Large intestine (tissue), 3 donors: ENCODE measurements at regions not wholly inside any gene's neighbourhood (a gene's known extent, or its start where the extent isn't known, plus 50 kb on each side); places are given as distances from the start of the nearest gene placed in this dataset.
"Not testable (repeated sequence)": the region's sequence is repeated elsewhere in the genome, so short reads cannot be mapped to it uniquely, and the experiment has no call there.

Experiments used
- DNase-seq, 2 donors: peaks; one replicate each; pipeline versions ENCODE4 v3.0.0 to v3.0.0-alpha.2; 2013
- H3K27ac ChIP-seq: one replicate; pipeline ENCODE4 v1.5.1; 2013; ENCODE audit warnings: low read length
- H3K27me3 ChIP-seq: 2 replicates; pipeline ENCODE4 v1.6.1; 2013; ENCODE audit warnings: low read length; ENCODE audit not compliant: control insufficient read depth, insufficient read depth
- H3K36me3 ChIP-seq: 2 replicates; pipeline ENCODE4 v1.6.1; 2013; ENCODE audit warnings: low read length; ENCODE audit not compliant: control insufficient read depth, insufficient read depth
- H3K4me1 ChIP-seq: one replicate; pipeline ENCODE4 v1.6.1; 2013; ENCODE audit warnings: low read length; ENCODE audit not compliant: control insufficient read depth, insufficient read depth
- H3K4me3 ChIP-seq: one replicate; pipeline ENCODE4 v1.5.1; 2013; ENCODE audit warnings: low read length
- H3K9me3 ChIP-seq: one replicate; pipeline ENCODE4 v1.6.1; 2013; ENCODE audit warnings: mild to moderate bottlenecking, low read depth, low read length, moderate library complexity; ENCODE audit not compliant: control insufficient read depth
- WGBS: methylation state at CpG from one replicate; pipeline ENCODE4 v1.1.5; 2013; ENCODE audit warnings: low lambda C conversion rate; ENCODE audit not compliant: insufficient coverage; 5-methylcytosine and 5-hydroxymethylcytosine counted together

DNA sequence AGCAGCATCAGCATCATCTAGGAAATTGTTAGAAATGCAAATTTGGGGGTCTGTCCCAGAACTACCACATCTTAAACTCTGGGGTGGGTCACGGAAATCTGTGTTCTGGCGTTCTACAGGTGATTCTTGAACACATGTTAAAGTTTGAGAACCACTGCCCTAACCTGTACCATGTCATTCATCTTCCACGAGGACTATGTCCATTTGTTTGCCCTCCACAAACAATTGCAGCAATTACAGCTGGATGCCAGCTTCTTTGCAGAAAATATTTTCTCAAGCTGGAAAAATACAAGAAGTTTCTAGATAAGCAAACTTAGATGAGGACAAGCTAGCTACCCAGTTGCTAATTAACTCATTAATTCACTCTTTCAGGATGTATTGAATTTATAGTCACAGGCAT lies 54.1 kb downstream of the MAFB start:
- no peak for DNase-seq
- Histone ChIP-seq H3K27me3 (no peaks in the 10 kb centered on the region), H3K4me3 (no peak overlapping the region), H3K9me3 (no peaks in the 10 kb centered on the region), H3K27ac (no peak overlapping the region), H3K36me3 (no peaks in the 10 kb centered on the region), H3K4me1 (no peaks in the 10 kb centered on the region)
- 80% methylated on average over 1 of the region's 3 CpGs for WGBS

GRCh38 chr20:40633123-40633850 lies 55.7 kb downstream of the MAFB start:
- Histone ChIP-seq H3K36me3 (no peaks in the 10 kb centered on the region), H3K27me3 (peaks cover 3% of the 10 kb centered on the region), H3K9me3 (no peaks in the 10 kb centered on the region), H3K4me3 (no peak overlapping the region), H3K27ac (no peak overlapping the region), H3K4me1 (no peaks in the 10 kb centered on the region)
- no CpG with 5 or more reads among the region's 5 CpGs for WGBS
- no peak for DNase-seq

DNA sequence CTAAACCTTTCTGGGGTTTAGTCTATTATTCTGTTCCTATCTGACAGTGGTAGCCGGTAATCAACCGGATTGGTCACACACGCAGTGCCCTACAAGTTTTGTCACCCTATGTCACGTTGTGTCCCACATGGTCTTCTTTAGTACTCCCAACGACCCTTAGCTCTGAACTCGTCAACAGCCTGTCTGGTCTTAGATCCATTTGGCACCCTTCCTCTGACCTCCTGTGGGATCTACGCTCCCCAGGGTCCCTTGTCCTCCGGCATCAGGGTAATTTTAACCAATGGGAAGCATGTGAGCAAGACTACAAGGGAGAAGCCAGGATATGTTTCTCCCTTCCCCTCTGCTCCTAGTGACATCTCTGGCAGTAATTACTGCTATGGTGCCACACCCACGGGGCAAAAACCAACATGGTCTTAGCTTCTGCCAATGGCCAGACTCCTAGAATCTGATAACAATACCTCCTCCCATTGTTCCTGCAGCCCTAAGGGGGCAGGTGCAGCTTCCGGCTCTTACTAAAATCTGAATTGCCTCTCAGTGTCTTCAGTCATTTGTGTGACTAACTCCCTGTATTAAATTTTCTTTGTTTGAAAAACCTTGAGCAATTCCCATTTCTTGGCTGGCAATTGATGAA lies 56.6 kb downstream of the MAFB start:
- no CpG with 5 or more reads among the region's 10 CpGs for WGBS
- Histone ChIP-seq H3K4me3 (no peak overlapping the region), H3K36me3 (no peaks in the 10 kb centered on the region), H3K27me3 (peaks cover 3% of the 10 kb centered on the region), H3K27ac (no peak overlapping the region), H3K9me3 (no peaks in the 10 kb centered on the region), H3K4me1 (no peaks in the 10 kb centered on the region)
- DNase-seq = no peak

- no CpG with 5 or more reads among the region's 10 CpGs for WGBS
- no peaks in the 10 kb centered on the region for H3K4me1 ChIP-seq
- H3K4me3 ChIP-seq = no peak overlapping the region
These were observed 57.9 kb downstream of the MAFB start for GRCh38 chr20:40631119-40631631.

GRCh38 chr20:40630713-40631112 lies 58.3 kb downstream of the MAFB start:
- no peak overlapping the region for H3K4me3 ChIP-seq
- no peak overlapping the region for H3K27ac ChIP-seq
- no peaks in the 10 kb centered on the region for H3K36me3 ChIP-seq
- no peaks in the 10 kb centered on the region for H3K9me3 ChIP-seq
- H3K27me3 ChIP-seq = peaks cover 3% of the 10 kb centered on the region
- no CpG with 5 or more reads among the region's 3 CpGs for WGBS
- DNase-seq = no peak
- H3K4me1 ChIP-seq = no peaks in the 10 kb centered on the region

More at GRCh38 chr20:40631119-40631631, 57.9 kb downstream of the MAFB start:
- Histone ChIP-seq H3K27ac (no peak overlapping the region), H3K27me3 (peaks cover 3% of the 10 kb centered on the region), H3K36me3 (no peaks in the 10 kb centered on the region), H3K9me3 (no peaks in the 10 kb centered on the region)
- DNase-seq = no peak

GRCh38 chr20:40630099-40630498 lies 58.9 kb downstream of the MAFB start:
- no peak for DNase-seq
- Histone ChIP-seq H3K4me1 (no peaks in the 10 kb centered on the region), H3K9me3 (no peaks in the 10 kb centered on the region), H3K36me3 (no peaks in the 10 kb centered on the region), H3K27ac (no peak overlapping the region), H3K4me3 (no peak overlapping the region), H3K27me3 (peaks cover 3% of the 10 kb centered on the region)
- 100% methylated on average over 3 of the region's 7 CpGs for WGBS

GRCh38 chr20:40628877-40629276 lies 60.2 kb downstream of the MAFB start:
- no peak for DNase-seq
- H3K4me1 ChIP-seq = no peaks in the 10 kb centered on the region
- H3K4me3 ChIP-seq = no peak overlapping the region
- no peak overlapping the region for H3K27ac ChIP-seq
- H3K27me3 ChIP-seq = peaks cover 3% of the 10 kb centered on the region
- H3K36me3 ChIP-seq = no peaks in the 10 kb centered on the region
- no peaks in the 10 kb centered on the region for H3K9me3 ChIP-seq
- 90% methylated on average over 2 of the region's 10 CpGs for WGBS

- H3K9me3 ChIP-seq, H3K27me3 ChIP-seq, H3K4me1 ChIP-seq, H3K36me3 ChIP-seq, H3K27ac ChIP-seq, H3K4me3 ChIP-seq, DNase-seq: not testable (repeated sequence)
- WGBS = no CpG with 5 or more reads among the region's 7 CpGs
These were observed 70.0 kb downstream of the MAFB start for GRCh38 chr20:40619053-40619452.

- Histone ChIP-seq H3K4me3 (no peak overlapping the region), H3K27me3 (no peaks in the 10 kb centered on the region), H3K27ac (no peak overlapping the region), H3K36me3 (no peaks in the 10 kb centered on the region), H3K4me1 (no peaks in the 10 kb centered on the region), H3K9me3 (no peaks in the 10 kb centered on the region)
- DNase-seq = no peak
- 82% methylated on average over 2 of the region's 6 CpGs for WGBS
These were observed 71.4 kb downstream of the MAFB start for GRCh38 chr20:40617594-40617993.

- no peak overlapping the region for H3K4me3 ChIP-seq
- no peak overlapping the region for H3K27ac ChIP-seq
- no peaks in the 10 kb centered on the region for H3K4me1 ChIP-seq
- H3K9me3 ChIP-seq = no peaks in the 10 kb centered on the region
- H3K36me3 ChIP-seq = no peaks in the 10 kb centered on the region
- no peak for DNase-seq
- H3K27me3 ChIP-seq = no peaks in the 10 kb centered on the region
These were observed 76.2 kb downstream of the MAFB start for GRCh38 chr20:40612837-40613236.

- no peak overlapping the region for H3K4me3 ChIP-seq
- H3K4me1 ChIP-seq = no peaks in the 10 kb centered on the region
- no peaks in the 10 kb centered on the region for H3K36me3 ChIP-seq
- no peaks in the 10 kb centered on the region for H3K27me3 ChIP-seq
- WGBS = 90% methylated on average over 3 of the region's 4 CpGs
- no peak overlapping the region for H3K27ac ChIP-seq
- no peaks in the 10 kb centered on the region for H3K9me3 ChIP-seq
- DNase-seq = no peak
These were observed 76.8 kb downstream of the MAFB start for GRCh38 chr20:40612247-40612646.
